ENCODE measurements at regions not wholly inside any gene's neighbourhood (a gene's known extent, or its start where the extent isn't known, plus 50 kb on each side); places are given as distances from the start of the nearest gene placed in this dataset.

GRCh38 chr2:158045362-158045761 is 56.3 kb upstream of the UPP2 start:
- no peak for TF ChIP-seq ZNF624 (tag by site-specific recombination; IDR thresholded peaks at IDR 0.05)
- TF ChIP-seq ZNF629 (tag by site-specific recombination; IDR thresholded peaks at IDR 0.05): no peak
- TF ChIP-seq ZNF677 (tag by site-specific recombination; IDR thresholded peaks at IDR 0.05): no peak
- TF ChIP-seq ZNF513 (tag by site-specific recombination; IDR thresholded peaks at IDR 0.05): no peak
- no peak for TF ChIP-seq ZNF16 (tag by site-specific recombination; IDR thresholded peaks at IDR 0.05; ENCODE audit: low read depth)
- no peak for TF ChIP-seq ZNF48 (tag by site-specific recombination; IDR thresholded peaks at IDR 0.05)
- no peak for TF ChIP-seq ZBTB7A (tag by site-specific recombination; IDR thresholded peaks at IDR 0.05; ENCODE audit: low read depth)
- H3K9me3 ChIP-seq (ENCODE audit: control insufficient read depth, insufficient read depth, low read depth, low read length): no peaks in the 10 kb centered on the region
- ChIA-PET CTCF (interaction anchor here (0.6 to 1.8 kb wide), 3 partner anchors 93 to 700 kb away, joined by 3 to 7 read pairs (median 5); no protein-coding TSS in a partner anchor), POLR2A (no interaction called here)
- no peaks in the 10 kb centered on the region for H3K4me1 ChIP-seq (ENCODE audit: control insufficient read depth, insufficient read depth, low read length)
- H3K4me3 ChIP-seq (ENCODE audit: low read depth, low read length): no peak overlapping the region
- H3K27ac ChIP-seq (ENCODE audit: extremely low read depth, low read depth, low read length): no peak overlapping the region
- no peaks in the 10 kb centered on the region for H3K36me3 ChIP-seq (ENCODE audit: control insufficient read depth in 2 of 2, insufficient read depth in 1 of 2, low read length in 2 of 2)

GRCh38 chr2:158043181-158043948 is 58.3 kb upstream of the UPP2 start:
- TF ChIP-seq ZNF157 (tag by site-specific recombination; IDR thresholded peaks at IDR 0.05) (no peak), ZSCAN23 (tag by site-specific recombination; IDR thresholded peaks at IDR 0.05) (no peak), ZNF530 (tag by site-specific recombination; IDR thresholded peaks at IDR 0.05; ENCODE audit: low read depth) (no peak), ZNF140 (tag by site-specific recombination; IDR thresholded peaks at IDR 0.05) (no peak), KLF1 (tag by site-specific recombination; IDR thresholded peaks at IDR 0.05) (no peak), ZNF654 (tag by site-specific recombination; IDR thresholded peaks at IDR 0.05; ENCODE audit: low read depth) (no peak), ZNF404 (tag by site-specific recombination; IDR thresholded peaks at IDR 0.05) (no peak), SETDB1 (IDR thresholded peaks at IDR 0.05; ENCODE audit: insufficient read length, low read length) (no peak), ZNF121 (tag by site-specific recombination; IDR thresholded peaks at IDR 0.05) (no peak), ZBTB10 (tag by site-specific recombination; IDR thresholded peaks at IDR 0.05) (no peak)
- H3K36me3 ChIP-seq (ENCODE audit: control insufficient read depth in 2 of 2, insufficient read depth in 1 of 2, low read length in 2 of 2): no peaks in the 10 kb centered on the region
- H3K9me3 ChIP-seq (ENCODE audit: control insufficient read depth, insufficient read depth, low read depth, low read length): no peaks in the 10 kb centered on the region
- H3K4me1 ChIP-seq (ENCODE audit: control insufficient read depth, insufficient read depth, low read length): no peaks in the 10 kb centered on the region
- H3K4me3 ChIP-seq (ENCODE audit: low read depth, low read length): no peak overlapping the region
- H3K27ac ChIP-seq (ENCODE audit: extremely low read depth, low read depth, low read length): no peak overlapping the region
- CTCF ChIA-PET: interaction anchor here (0.7 to 1.7 kb wide), 3 partner anchors 9 to 502 kb away, joined by 3 to 6 read pairs (median 3); partner anchors contain the start of genes CCDC148 and PKP4
- POLR2A ChIA-PET: no interaction called here

GRCh38 chr2:158042666-158043065 is 59.0 kb upstream of the UPP2 start:
- Histone ChIP-seq H3K9me3 (ENCODE audit: control insufficient read depth, insufficient read depth, low read depth, low read length) (no peaks in the 10 kb centered on the region), H3K4me1 (ENCODE audit: control insufficient read depth, insufficient read depth, low read length) (no peaks in the 10 kb centered on the region), H3K4me3 (ENCODE audit: low read depth, low read length) (no peak overlapping the region), H3K36me3 (ENCODE audit: control insufficient read depth in 2 of 2, insufficient read depth in 1 of 2, low read length in 2 of 2) (no peaks in the 10 kb centered on the region), H3K27ac (ENCODE audit: extremely low read depth, low read depth, low read length) (no peak overlapping the region)
- CTCF ChIA-PET: interaction anchor here (1.1 to 1.7 kb wide), 2 partner anchors 8 to 414 kb away, joined by 3 to 6 read pairs; partner anchors contain the start of genes CCDC148 and PKP4
- POLR2A ChIA-PET: no interaction called here
- TF ChIP-seq ZNF24 (tag by site-specific recombination; IDR thresholded peaks at IDR 0.05): no peak
- no peak for TF ChIP-seq ZNF23 (tag by site-specific recombination; IDR thresholded peaks at IDR 0.05; ENCODE audit: borderline replicate concordance)
- no peak for TF ChIP-seq TRIM28 (IDR thresholded peaks at IDR 0.05; ENCODE audit: borderline replicate concordance, low read length)
- no peak for TF ChIP-seq ZNF302 (tag by site-specific recombination; IDR thresholded peaks at IDR 0.05; ENCODE audit: low read depth)
- TF ChIP-seq ZSCAN18 (tag by site-specific recombination; IDR thresholded peaks at IDR 0.05): no peak
- no peak for TF ChIP-seq ZNF544 (tag by site-specific recombination; IDR thresholded peaks at IDR 0.05)
- TF ChIP-seq ZNF362 (tag by site-specific recombination; IDR thresholded peaks at IDR 0.05): no peak
- no peak for TF ChIP-seq BCL6B (tag by site-specific recombination; IDR thresholded peaks at IDR 0.05)
